H1 (cell line): ENCODE measurements at regions not wholly inside any gene's neighbourhood (a gene's known extent, or its start where the extent isn't known, plus 50 kb on each side); places are given as distances from the start of the nearest gene placed in this dataset.

Source experiments
- CTCF ChIA-PET: fragments of 300-600 bp; sonication (Branson Sonifier 250); formaldehyde crosslinking; loops from one replicate; lab custom pipeline; 2021; ENCODE audit not compliant: partially characterized antibody; lab: Charles Lee
- POLR2A ChIA-PET: fragments of 300-600 bp; sonication (Branson Sonifier 250); formaldehyde crosslinking; loops from one replicate; lab custom pipeline; 2021; ENCODE audit warnings: inconsistent platforms; ENCODE audit not compliant: partially characterized antibody; lab: Charles Lee
- DNase-seq, 2 experiments: peaks; one replicate each; pipeline versions ENCODE4 v3.0.0 to v3.0.0-alpha.2; 2010 to 2022; ENCODE audit warnings: low spot score in 2 of 2, low read depth in 1 of 2, mixed read lengths in 1 of 2
- FAIRE-seq: peaks from 2 replicates; lab custom pipeline; 2011; peaks lifted over from hg19 to GRCh38; lab: Jason Lieb, UNC
- H2AFZ ChIP-seq: 2 replicates; pipeline ENCODE4 v1.8.1; 2012; ENCODE audit warnings: low read length, inconsistent platforms
- H2AK5ac ChIP-seq: 2 replicates; pipeline ENCODE4 v1.6.1; 2013; ENCODE audit warnings: low read depth, low read length
- H2BK120ac ChIP-seq: replicated peaks from 2 replicates; pipeline ENCODE3; 2013; ENCODE audit warnings: low read depth, low read length, inconsistent platforms
- H2BK12ac ChIP-seq: 2 replicates; pipeline ENCODE4 v1.6.1; 2013; ENCODE audit warnings: low read depth, low read length
- H2BK15ac ChIP-seq: 2 replicates; pipeline ENCODE4 v1.6.1; 2013; ENCODE audit warnings: low read length
- H2BK20ac ChIP-seq: 2 replicates; pipeline ENCODE4 v1.6.1; 2013; ENCODE audit warnings: low read length
- H2BK5ac ChIP-seq: 2 replicates; pipeline ENCODE4 v1.6.1; 2013; ENCODE audit warnings: low read depth, low read length
- H3K14ac ChIP-seq: 2 replicates; pipeline ENCODE4 v1.6.1; 2013; ENCODE audit warnings: inconsistent platforms; ENCODE audit not compliant: insufficient read length
- H3K18ac ChIP-seq: 2 replicates; pipeline ENCODE4 v1.6.1; 2013; ENCODE audit warnings: low read length; ENCODE audit errors: extremely low read depth
- H3K23ac ChIP-seq: 2 replicates; pipeline ENCODE4 v1.6.1; 2013; ENCODE audit warnings: inconsistent platforms; ENCODE audit not compliant: insufficient read length
- H3K23me2 ChIP-seq: 2 replicates; pipeline ENCODE4 v1.6.1; 2013; ENCODE audit warnings: low read depth, low read length
- H3K27ac ChIP-seq: 2 replicates; pipeline ENCODE4 v1.6.1; 2011; ENCODE audit warnings: low read depth, low read length, inconsistent platforms
- H3K27me3 ChIP-seq, 4 experiments: replicated peaks in 1 of 4; 1 replicate in 1 of 4; 2 replicates in 3 of 4; pipeline versions ENCODE4 v1.6.1 to v1.8.1; 2011 to 2013; ENCODE audit warnings: low read length in 3 of 4, mild to moderate bottlenecking in 3 of 4, inconsistent platforms in 2 of 4, mixed read lengths in 2 of 4, moderate library complexity in 1 of 4; ENCODE audit not compliant: control insufficient read depth in 3 of 4, insufficient read depth in 3 of 4; ENCODE audit errors: extremely low read depth in 1 of 4
- H3K36me3 ChIP-seq, 4 experiments: 2 replicates each; pipeline versions ENCODE4 v1.6.1 to v1.8.1; 2011 to 2013; ENCODE audit warnings: mild to moderate bottlenecking in 4 of 4, low read length in 3 of 4, moderate library complexity in 2 of 4, control low read depth in 1 of 4, inconsistent platforms in 1 of 4; ENCODE audit not compliant: insufficient read depth in 4 of 4, control insufficient read depth in 2 of 4
- H3K4ac ChIP-seq: replicated peaks from 2 replicates; pipeline ENCODE3; 2013; ENCODE audit warnings: low read length, low read depth, mixed read lengths, inconsistent platforms; ENCODE audit not compliant: insufficient read length
- H3K4me1 ChIP-seq, 4 experiments: replicated peaks in 1 of 4; 1 replicate in 1 of 4; 2 replicates in 3 of 4; pipeline versions ENCODE4 v1.6.1 to v1.8.1; 2011 to 2013; ENCODE audit warnings: low read length in 3 of 4, inconsistent platforms in 2 of 4, mixed read lengths in 1 of 4; ENCODE audit not compliant: insufficient read depth in 4 of 4, control insufficient read depth in 3 of 4
- H3K4me2 ChIP-seq, 2 experiments: 2 replicates each; pipeline versions ENCODE4 v1.6.1 to v1.8.1; 2011 to 2013; ENCODE audit warnings: low read depth in 2 of 2, low read length in 2 of 2, control low read depth in 1 of 2, inconsistent platforms in 1 of 2, mild to moderate bottlenecking in 1 of 2; ENCODE audit not compliant: insufficient read depth in 1 of 2
- H3K4me3 ChIP-seq, 4 experiments: fragments of 200-600, 300-600 bp in 1 of 4; sonication (generic), shearing (Covaris generic), sonication (Bioruptor Twin) in 1 of 4; 2 replicates each; pipeline versions ENCODE4 v1.5.1 to v1.8.1; 2011 to 2016; ENCODE audit warnings: low read length in 4 of 4, low read depth in 3 of 4, control low read depth in 2 of 4, inconsistent platforms in 2 of 4, mild to moderate bottlenecking in 2 of 4, mixed read lengths in 1 of 4, moderate library complexity in 1 of 4; ENCODE audit not compliant: insufficient read depth in 2 of 4; ENCODE audit errors: extremely low read depth in 1 of 4
- H3K56ac ChIP-seq: replicated peaks from 2 replicates; pipeline ENCODE3; 2013; ENCODE audit warnings: low read depth, mild to moderate bottlenecking, mixed read lengths, low read length, inconsistent platforms; ENCODE audit not compliant: insufficient read length
- H3K79me1 ChIP-seq: 2 replicates; pipeline ENCODE4 v1.6.1; 2013; ENCODE audit warnings: low read depth, low read length, control low read depth
- H3K79me2 ChIP-seq, 2 experiments: 2 replicates each; pipeline versions ENCODE4 v1.6.1 to v1.8.1; 2012 to 2013; ENCODE audit warnings: low read length in 2 of 2, mild to moderate bottlenecking in 2 of 2, inconsistent platforms in 1 of 2; ENCODE audit not compliant: insufficient read depth in 2 of 2, control insufficient read depth in 1 of 2
- H3K9ac ChIP-seq, 4 experiments: replicated peaks in 1 of 4; 1 replicate in 1 of 4; 2 replicates in 3 of 4; pipeline versions ENCODE4 v1.6.1 to v1.8.1; 2011 to 2013; ENCODE audit warnings: low read depth in 3 of 4, low read length in 3 of 4, control low read depth in 2 of 4, mild to moderate bottlenecking in 2 of 4, moderate library complexity in 2 of 4, inconsistent platforms in 1 of 4; ENCODE audit errors: extremely low read depth in 1 of 4
- H3K9me3 ChIP-seq, 2 experiments: 2 replicates each; pipeline versions ENCODE4 v1.6.1 to v1.8.1; 2012 to 2013; ENCODE audit warnings: mild to moderate bottlenecking in 2 of 2, moderate library complexity in 2 of 2, control low read depth in 1 of 2, inconsistent platforms in 1 of 2, low read depth in 1 of 2, low read length in 1 of 2, mixed read lengths in 1 of 2; ENCODE audit not compliant: insufficient read depth in 2 of 2
- H4K20me1 ChIP-seq, 2 experiments: replicated peaks in 1 of 2; 2 replicates each; pipeline versions ENCODE3 to v1.8.1; 2011 to 2013; ENCODE audit warnings: inconsistent platforms in 2 of 2, low read length in 2 of 2, mild to moderate bottlenecking in 1 of 2; ENCODE audit not compliant: insufficient read depth in 2 of 2, control insufficient read depth in 1 of 2
- H4K5ac ChIP-seq: 2 replicates; pipeline ENCODE4 v1.6.1; 2013; ENCODE audit warnings: low read length, low read depth, mixed read lengths, inconsistent platforms; ENCODE audit not compliant: insufficient read length
- H4K8ac ChIP-seq: 2 replicates; pipeline ENCODE4 v1.8.0; 2013; ENCODE audit warnings: mild to moderate bottlenecking, moderate library complexity, low read length, inconsistent platforms; ENCODE audit not compliant: insufficient read depth; ENCODE audit errors: extremely low read depth
- H4K91ac ChIP-seq: replicated peaks from 2 replicates; pipeline ENCODE3; 2013; ENCODE audit warnings: low read length, mixed read lengths, inconsistent platforms; ENCODE audit not compliant: insufficient read length
- BACH1 ChIP-seq: IDR thresholded peaks from 2 replicates; pipeline ENCODE4 v1.6.1; 2012; ENCODE audit warnings: low read length, improper control_type of control experiment
- EZH2 ChIP-seq: fragments of 200-600 bp; sonication (generic); IDR thresholded peaks from 2 replicates; pipeline ENCODE4 v1.7.1; 2012; ENCODE audit warnings: low read depth, mild to moderate bottlenecking, moderate library complexity, low read length, inconsistent platforms; ENCODE audit not compliant: severe bottlenecking
- WGBS, 2 experiments: shearing (Covaris generic) in 1 of 2; methylation state at CpG; one replicate each; pipeline versions ENCODE4 v1.1.6 to v1.1.7; 2013 to 2015; ENCODE audit warnings: low lambda C conversion rate in 2 of 2, mixed read lengths in 2 of 2, inconsistent platforms in 1 of 2, low coverage in 1 of 2, missing lambda C conversion rate in 1 of 2; ENCODE audit not compliant: insufficient replicate concordance in 2 of 2, insufficient coverage in 1 of 2, insufficient read length in 1 of 2; ENCODE audit errors: extremely low coverage in 1 of 2, missing lambda C conversion rate in 1 of 2; 5-methylcytosine and 5-hydroxymethylcytosine counted together

- H3K27ac ChIP-seq, result no peak overlapping the region
- no peak overlapping the region for H2BK120ac ChIP-seq
- H4K8ac ChIP-seq, result no peak overlapping the region
- POLR2A ChIA-PET, result no interaction called here
- H3K23ac ChIP-seq, result no peak overlapping the region
- H3K79me2 ChIP-seq, result no peaks in the 10 kb centered on the region
- no peak overlapping the region for H2AK5ac ChIP-seq
- no peak overlapping the region for H3K56ac ChIP-seq
- H3K9me3 ChIP-seq, result no peaks in the 10 kb centered on the region
- H4K5ac ChIP-seq, result no peak overlapping the region
- H2BK5ac ChIP-seq, result no peak overlapping the region
- no peak overlapping the region for H2BK12ac ChIP-seq
- peak overlapping the region; percentile 76; the same call in 1 of the 2 replicates for H2AFZ ChIP-seq
- no peak overlapping the region for H3K18ac ChIP-seq
- WGBS, 2 experiments, result 75% methylated on average over 1 of the region's 1 CpG; no CpG with 5 or more reads in 1 of the 2 experiments
- H3K9ac ChIP-seq, result no peak overlapping the region; a peak in 1 of 7 replicates
- no peak overlapping the region for H4K91ac ChIP-seq
- CTCF ChIA-PET, result interaction anchor here (0.5 kb wide), 1 partner anchor 891 kb away, joined by 3 read pairs; no protein-coding TSS in a partner anchor
- H3K4me1 ChIP-seq, result no peaks in the 10 kb centered on the region
- H3K4me2 ChIP-seq, result no peak overlapping the region
- H2BK15ac ChIP-seq, result no peak overlapping the region
- H3K36me3 ChIP-seq, result no peaks in the 10 kb centered on the region
- H3K27me3 ChIP-seq, result peaks cover 0 to 1% (median 0%) of the 10 kb centered on the region in 4 experiments; a peak in 1 of 7 replicates
- no peak overlapping the region for H3K14ac ChIP-seq
- DNase-seq (no peak), FAIRE-seq (no peak)
- no peak overlapping the region for H2BK20ac ChIP-seq
- TF ChIP-seq EZH2, result no peak
- no peak for TF ChIP-seq BACH1
- no peaks in the 10 kb centered on the region for H4K20me1 ChIP-seq
- H3K79me1 ChIP-seq, result no peaks in the 10 kb centered on the region
- no peak overlapping the region for H3K4ac ChIP-seq
- H3K4me3 ChIP-seq, result no peak overlapping the region
- H3K23me2 ChIP-seq, result no peaks in the 10 kb centered on the region; the same call in 1 of the 2 replicates
Measured at GRCh38 chr5:23014266-23014665, 161.1 kb upstream of the CDH12 start.
